ENCODE measurements at regions not wholly inside any gene's neighbourhood (a gene's known extent, or its start where the extent isn't known, plus 50 kb on each side); places are given as distances from the start of the nearest gene placed in this dataset.

DNA sequence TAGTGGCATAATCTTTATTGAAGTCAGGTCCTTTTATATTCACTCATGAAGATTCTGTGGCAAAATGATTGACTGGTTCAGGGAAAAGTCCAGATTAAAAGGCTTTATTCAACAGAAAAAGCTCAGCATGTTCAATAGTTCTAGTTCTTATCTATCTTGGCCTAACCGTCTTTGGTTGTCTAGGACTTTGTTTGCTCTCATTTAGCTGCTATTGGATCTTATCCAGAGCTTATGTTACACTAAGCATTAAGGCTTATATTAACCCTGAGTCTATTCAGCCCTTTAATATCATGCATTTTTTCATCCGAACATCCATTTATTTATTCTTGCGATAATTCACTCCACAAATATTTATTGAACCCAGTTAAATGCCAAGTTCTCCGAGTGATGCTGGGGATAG, 601.0 kb upstream of the SGO1 start:
- intact Hi-C loops (cut with DNase I; ENCODE audit: low total_unique reads), result no loop called here
- no peak overlapping the region for H3K27ac ChIP-seq
- no peak for TF ChIP-seq CTCF (IDR thresholded peaks at IDR 0.05)
- TF ChIP-seq POLR2A (IDR thresholded peaks at IDR 0.05), result no peak
- H3K4me3 ChIP-seq, result no peak overlapping the region
- 80 to 88% methylated on average over 4 of the region's 4 CpGs for WGBS, 2 donors
- H3K27me3 ChIP-seq, result no peaks in the 10 kb centered on the region
- H3K4me1 ChIP-seq, result no peaks in the 10 kb centered on the region
- DNase-seq, result no peak
- no peaks in the 10 kb centered on the region for H3K9me3 ChIP-seq
- no peaks in the 10 kb centered on the region for H3K36me3 ChIP-seq (ENCODE audit: low read depth, missing control alignments)

- H3K4me1 ChIP-seq, result no peaks in the 10 kb centered on the region
- H3K27me3 ChIP-seq, result no peaks in the 10 kb centered on the region
- H3K27ac ChIP-seq, result no peak overlapping the region
- H3K9me3 ChIP-seq, result no peaks in the 10 kb centered on the region
- intact Hi-C loops (cut with DNase I; ENCODE audit: low total_unique reads), result no loop called here
- WGBS, 2 donors, result 50 to 73% methylated on average over 1 of the region's 1 CpG
- no peak for DNase-seq
- H3K36me3 ChIP-seq (ENCODE audit: low read depth, missing control alignments), result no peaks in the 10 kb centered on the region
- TF ChIP-seq CTCF (IDR thresholded peaks at IDR 0.05), result no peak
- TF ChIP-seq POLR2A (IDR thresholded peaks at IDR 0.05), result no peak
- H3K4me3 ChIP-seq, result no peak overlapping the region
Observed at GRCh38 chr3:20776692-20777091, 590.7 kb upstream of the SGO1 start.

GRCh38 chr3:20776286-20776685, 590.3 kb upstream of the SGO1 start:
- 0 to 45% methylated on average over 1 of the region's 1 CpG for WGBS, 2 donors
- H3K27me3 ChIP-seq, result no peaks in the 10 kb centered on the region

GRCh38 chr3:20773320-20773984, 587.4 kb upstream of the SGO1 start:
- DNase-seq, result no peak
- no peak for TF ChIP-seq CTCF (IDR thresholded peaks at IDR 0.05)
- TF ChIP-seq POLR2A (IDR thresholded peaks at IDR 0.05), result no peak
- Histone ChIP-seq H3K27ac (no peak overlapping the region), H3K9me3 (no peaks in the 10 kb centered on the region), H3K4me3 (no peak overlapping the region), H3K27me3 (no peaks in the 10 kb centered on the region), H3K4me1 (no peaks in the 10 kb centered on the region), H3K36me3 (ENCODE audit: low read depth, missing control alignments) (no peaks in the 10 kb centered on the region)
- WGBS, 2 donors, result 92 to 97% methylated on average over 5 of the region's 5 CpGs
- intact Hi-C loops (cut with DNase I; ENCODE audit: low total_unique reads), result no loop called here

More at GRCh38 chr3:20776286-20776685, 590.3 kb upstream of the SGO1 start:
- Histone ChIP-seq H3K4me3 (no peak overlapping the region), H3K36me3 (ENCODE audit: low read depth, missing control alignments) (no peaks in the 10 kb centered on the region), H3K9me3 (no peaks in the 10 kb centered on the region), H3K4me1 (no peaks in the 10 kb centered on the region), H3K27ac (no peak overlapping the region)
- intact Hi-C loops (cut with DNase I; ENCODE audit: low total_unique reads), result no loop called here
- TF ChIP-seq CTCF (IDR thresholded peaks at IDR 0.05), result no peak
- no peak for TF ChIP-seq POLR2A (IDR thresholded peaks at IDR 0.05)
- no peak for DNase-seq

DNA sequence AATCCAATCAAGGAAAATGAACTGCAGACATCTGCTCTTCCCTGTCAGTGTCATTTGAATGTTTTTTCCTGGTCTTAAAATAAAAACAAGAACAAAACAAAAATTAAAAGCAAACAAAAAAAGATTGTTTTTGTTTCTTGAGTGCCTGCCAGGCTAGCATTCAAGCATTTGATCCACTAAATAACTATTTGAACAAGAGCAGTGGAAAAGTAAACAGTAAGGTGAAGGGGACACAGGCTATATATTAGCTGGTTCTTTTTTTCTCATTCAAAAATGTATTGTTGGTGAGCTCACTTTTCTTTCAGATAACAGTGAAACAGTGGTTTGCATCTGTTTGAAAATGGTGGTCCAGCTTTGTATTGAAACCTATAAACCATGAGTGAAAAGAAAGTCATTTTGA, 586.9 kb upstream of the SGO1 start:
- Histone ChIP-seq H3K9me3 (no peaks in the 10 kb centered on the region), H3K36me3 (ENCODE audit: low read depth, missing control alignments) (no peaks in the 10 kb centered on the region), H3K27ac (no peak overlapping the region), H3K4me1 (no peaks in the 10 kb centered on the region), H3K27me3 (no peaks in the 10 kb centered on the region), H3K4me3 (no peak overlapping the region)
- no peak for TF ChIP-seq CTCF (IDR thresholded peaks at IDR 0.05)
- no peak for TF ChIP-seq POLR2A (IDR thresholded peaks at IDR 0.05)
- no peak for DNase-seq
- intact Hi-C loops (cut with DNase I; ENCODE audit: low total_unique reads), result no loop called here

Data from testis (tissue), 2 donors.